Glutamatergic neuron (in vitro differentiated cells): ENCODE measurements at regions not wholly inside any gene's neighbourhood (a gene's known extent, or its start where the extent isn't known, plus 50 kb on each side); places are given as distances from the start of the nearest gene placed in this dataset.

Experiments
- DNase-seq: peaks from one replicate; pipeline ENCODE4 v3.0.0; 2022
- H3K27ac Mint-ChIP-seq: one replicate; pipeline ENCODE4 v1.8.0; 2020; ENCODE audit warnings: mild to moderate bottlenecking, mixed read lengths, inconsistent platforms; ENCODE audit not compliant: unreplicated experiment
- H3K27me3 Mint-ChIP-seq: one replicate; pipeline ENCODE4 v1.8.0; 2020; ENCODE audit warnings: mild to moderate bottlenecking, moderate library complexity, mixed read lengths, inconsistent platforms; ENCODE audit not compliant: unreplicated experiment
- H3K36me3 Mint-ChIP-seq: one replicate; pipeline ENCODE4 v1.8.0; 2020; ENCODE audit warnings: mild to moderate bottlenecking, mixed read lengths, inconsistent platforms; ENCODE audit not compliant: unreplicated experiment
- H3K4me1 Mint-ChIP-seq: one replicate; pipeline ENCODE4 v1.8.0; 2020; ENCODE audit warnings: mild to moderate bottlenecking, low read depth, mixed read lengths, inconsistent platforms; ENCODE audit not compliant: unreplicated experiment
- H3K4me3 Mint-ChIP-seq: one replicate; pipeline ENCODE4 v1.8.0; 2020; ENCODE audit warnings: mild to moderate bottlenecking, mixed read lengths, inconsistent platforms; ENCODE audit not compliant: unreplicated experiment
- H3K9me3 Mint-ChIP-seq: one replicate; pipeline ENCODE4 v1.8.0; 2020; ENCODE audit warnings: mild to moderate bottlenecking, moderate library complexity, mixed read lengths, inconsistent platforms; ENCODE audit not compliant: unreplicated experiment
- CTCF ChIP-seq: fragments of 200-600 bp; sonication (generic); IDR thresholded peaks from one replicate; pipeline ENCODE4 v1.5.0; 2021; ENCODE audit not compliant: partially characterized antibody, unreplicated experiment

- H3K9me3 Mint-ChIP-seq: no peaks in the 10 kb centered on the region
- no peaks in the 10 kb centered on the region for H3K27me3 Mint-ChIP-seq
- peaks cover 9% of the 10 kb centered on the region for H3K36me3 Mint-ChIP-seq
- no peak for TF ChIP-seq CTCF
- no peak overlapping the region for H3K4me3 Mint-ChIP-seq
- no peaks in the 10 kb centered on the region for H3K4me1 Mint-ChIP-seq
- H3K27ac Mint-ChIP-seq: no peak overlapping the region
- DNase-seq: no peak
These were observed 273.6 kb downstream of the SHOX2 start for GRCh38 chr3:157832588-157832987.

- no peaks in the 10 kb centered on the region for H3K27me3 Mint-ChIP-seq
- no peak for DNase-seq
These were observed 275.5 kb downstream of the SHOX2 start for GRCh38 chr3:157830556-157831236.

GRCh38 chr3:157829786-157830185 is 276.4 kb downstream of the SHOX2 start:
- H3K9me3 Mint-ChIP-seq: no peaks in the 10 kb centered on the region
- peaks cover 15% of the 10 kb centered on the region for H3K36me3 Mint-ChIP-seq
- H3K27ac Mint-ChIP-seq: no peak overlapping the region
- H3K27me3 Mint-ChIP-seq: no peaks in the 10 kb centered on the region
- DNase-seq: no peak
- no peaks in the 10 kb centered on the region for H3K4me1 Mint-ChIP-seq
- no peak overlapping the region for H3K4me3 Mint-ChIP-seq
- no peak for TF ChIP-seq CTCF

More at GRCh38 chr3:157830556-157831236, 275.5 kb downstream of the SHOX2 start:
- H3K36me3 Mint-ChIP-seq: peaks cover 15% of the 10 kb centered on the region
- no peaks in the 10 kb centered on the region for H3K9me3 Mint-ChIP-seq
- no peak for TF ChIP-seq CTCF
- H3K4me1 Mint-ChIP-seq: no peaks in the 10 kb centered on the region
- no peak overlapping the region for H3K27ac Mint-ChIP-seq
- H3K4me3 Mint-ChIP-seq: no peak overlapping the region

- no peak for TF ChIP-seq CTCF
- no peaks in the 10 kb centered on the region for H3K9me3 Mint-ChIP-seq
- H3K27me3 Mint-ChIP-seq: no peaks in the 10 kb centered on the region
- no peak overlapping the region for H3K27ac Mint-ChIP-seq
- no peak for DNase-seq
- no peak overlapping the region for H3K4me3 Mint-ChIP-seq
- H3K36me3 Mint-ChIP-seq: peaks cover 12% of the 10 kb centered on the region
- H3K4me1 Mint-ChIP-seq: peaks cover 4% of the 10 kb centered on the region
These were observed 281.9 kb downstream of the SHOX2 start for GRCh38 chr3:157824281-157824680.

- no peak for DNase-seq
- no peak for TF ChIP-seq CTCF
- Mint-ChIP-seq H3K36me3 (peaks cover 6% of the 10 kb centered on the region), H3K9me3 (no peaks in the 10 kb centered on the region), H3K4me1 (peaks cover 4% of the 10 kb centered on the region), H3K4me3 (no peak overlapping the region), H3K27ac (no peak overlapping the region), H3K27me3 (no peaks in the 10 kb centered on the region)
These were observed 283.2 kb downstream of the SHOX2 start for GRCh38 chr3:157823050-157823449.
